GM18499 (cell line): ENCODE measurements at regions not wholly inside any gene's neighbourhood (a gene's known extent, or its start where the extent isn't known, plus 50 kb on each side); places are given as distances from the start of the nearest gene placed in this dataset.

Experiments
- ATAC-seq: cut with Tn5 transposase; IDR thresholded peaks from one replicate; pipeline ENCODE4 v1.9.1; 2021; ENCODE audit warnings: moderate number of reproducible peaks; ENCODE audit not compliant: insufficient read depth, unreplicated experiment

DNA sequence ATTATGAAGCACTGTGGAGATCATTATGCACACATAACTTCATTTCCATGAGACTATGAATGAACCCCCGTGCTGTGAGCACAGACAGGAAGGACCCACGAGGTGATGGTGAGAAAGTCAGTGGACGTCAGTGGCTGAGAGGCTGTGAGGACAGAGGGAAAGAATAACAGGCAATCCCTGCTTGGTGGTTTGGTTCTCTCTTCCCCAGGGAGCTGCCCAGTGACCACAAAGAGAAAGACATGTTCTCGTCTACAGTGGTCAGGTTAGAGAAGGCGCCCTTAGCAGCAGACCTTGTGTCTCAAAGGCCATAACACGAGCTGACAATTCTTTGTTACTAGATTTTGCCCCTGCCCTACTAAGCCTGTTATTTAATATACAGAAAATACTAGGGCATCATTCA, 609.2 kb downstream of the TOX3 start:
- no peak for ATAC-seq

DNA sequence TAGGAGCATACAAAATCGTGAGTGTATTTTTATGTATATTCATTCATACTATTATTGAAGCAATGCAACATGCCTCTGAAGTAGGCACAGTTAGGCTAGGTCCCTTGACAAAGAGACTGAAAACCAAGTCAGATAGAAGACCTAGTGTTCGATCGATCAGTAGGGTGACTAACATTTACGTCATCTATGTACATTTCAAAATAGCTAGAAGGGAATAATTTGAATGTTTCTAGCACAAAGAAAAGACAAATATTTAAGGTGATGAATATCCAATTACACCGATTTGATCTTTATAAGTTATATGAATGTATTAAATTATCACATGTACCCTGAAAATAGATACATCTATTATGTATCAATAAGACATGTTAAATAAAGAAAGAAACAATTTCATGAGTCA, 610.1 kb downstream of the TOX3 start:
- ATAC-seq: no peak

DNA sequence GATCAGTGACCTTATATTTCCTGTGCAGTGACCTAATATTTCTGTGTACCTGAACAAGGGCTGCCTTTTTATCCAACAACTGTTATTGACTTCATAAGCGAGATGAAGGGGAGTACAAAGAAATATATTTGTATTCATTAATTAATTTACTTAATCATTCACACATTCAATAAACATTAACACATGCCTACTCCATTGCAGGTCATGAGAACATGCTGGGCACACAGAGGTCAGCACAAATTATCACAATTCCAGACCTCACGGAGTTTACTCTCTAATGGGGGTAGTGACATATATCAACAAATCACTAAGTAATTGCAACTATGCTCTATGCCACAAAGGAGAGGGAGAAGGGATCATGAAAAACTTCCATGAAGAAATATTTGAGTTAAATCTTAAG, 614.6 kb downstream of the TOX3 start:
- no peak for ATAC-seq

DNA sequence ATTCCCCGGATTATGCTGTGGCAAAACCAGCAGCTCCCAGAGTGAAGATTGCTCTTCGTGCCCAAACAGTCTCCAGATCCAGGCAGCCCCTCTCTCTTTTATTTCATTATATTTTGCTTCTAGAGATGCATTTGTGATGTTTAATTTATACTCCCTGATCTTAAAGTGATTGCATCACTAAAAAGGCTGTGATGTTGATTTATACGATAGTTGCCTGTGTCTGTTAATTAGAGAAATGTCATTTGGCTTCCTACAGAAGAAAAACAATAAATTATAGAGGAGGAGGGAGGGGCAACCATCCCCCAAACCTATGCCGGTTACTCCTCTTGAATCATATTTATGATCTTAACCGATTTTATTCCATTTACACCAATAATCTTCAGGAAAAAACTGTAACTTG, 615.3 kb downstream of the TOX3 start:
- ATAC-seq: no peak

GRCh38 chr16:51924744-51925143, 622.2 kb downstream of the TOX3 start:
- no peak for ATAC-seq

- no peak for ATAC-seq
Observed at GRCh38 chr16:51922476-51922875, 624.5 kb downstream of the TOX3 start.

- no peak for ATAC-seq
Observed at GRCh38 chr16:51919736-51920135, 627.2 kb downstream of the TOX3 start.

- no peak for ATAC-seq
Observed at GRCh38 chr16:51916814-51917213, 630.1 kb downstream of the TOX3 start.

- no peak for ATAC-seq
Observed at GRCh38 chr16:51916231-51916630, 630.7 kb downstream of the TOX3 start.

- ATAC-seq: no peak
Observed at GRCh38 chr16:51907680-51908079, 639.3 kb downstream of the TOX3 start.

DNA sequence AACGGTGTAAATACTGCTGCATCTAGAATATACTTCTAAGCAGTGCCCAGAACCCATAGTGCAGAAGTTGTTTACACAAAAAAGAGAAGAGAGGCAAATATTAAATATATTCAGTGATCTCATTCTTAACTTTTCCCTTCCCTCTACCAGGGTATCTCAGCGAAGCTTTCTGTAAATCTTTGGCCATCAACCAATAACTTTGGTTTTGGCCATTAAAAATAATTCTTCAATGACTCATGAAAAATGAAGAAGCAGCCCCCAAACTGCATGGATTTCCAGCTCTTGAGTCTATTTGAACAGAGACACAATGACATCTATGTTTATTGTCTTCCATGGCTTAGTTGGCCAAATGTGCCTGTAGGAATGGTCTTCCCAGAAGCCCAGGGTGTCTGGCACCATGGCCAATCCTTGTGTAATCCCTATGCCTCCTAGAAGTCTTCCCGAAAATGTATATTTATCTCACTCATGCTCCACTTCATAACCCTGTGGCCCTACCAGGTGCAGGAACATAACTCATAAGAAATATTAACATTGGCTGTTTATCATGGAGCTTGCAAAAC, 646.6 kb downstream of the TOX3 start:
- ATAC-seq: no peak

DNA sequence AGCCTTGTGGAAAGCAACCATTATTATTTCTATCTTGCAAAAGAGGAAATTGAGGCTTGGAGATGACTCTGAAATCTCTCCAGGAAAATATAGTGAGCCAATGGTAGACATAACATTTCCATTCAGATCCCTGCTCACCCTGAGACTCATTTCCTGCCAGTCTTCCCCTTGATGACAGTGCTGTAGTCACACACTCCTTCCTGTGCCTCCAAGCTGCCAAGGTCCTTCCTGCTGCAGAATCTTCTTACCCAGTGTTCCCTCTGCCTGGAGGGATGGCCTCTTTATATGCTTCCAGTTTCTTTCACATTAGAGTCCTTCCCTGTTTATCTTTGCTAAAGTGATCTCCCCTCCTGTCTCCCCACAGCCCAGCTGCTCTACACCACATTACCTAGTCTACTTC, 648.1 kb downstream of the TOX3 start:
- no peak for ATAC-seq

- no peak for ATAC-seq
Observed at GRCh38 chr16:51896013-51896412, 650.9 kb downstream of the TOX3 start.

DNA sequence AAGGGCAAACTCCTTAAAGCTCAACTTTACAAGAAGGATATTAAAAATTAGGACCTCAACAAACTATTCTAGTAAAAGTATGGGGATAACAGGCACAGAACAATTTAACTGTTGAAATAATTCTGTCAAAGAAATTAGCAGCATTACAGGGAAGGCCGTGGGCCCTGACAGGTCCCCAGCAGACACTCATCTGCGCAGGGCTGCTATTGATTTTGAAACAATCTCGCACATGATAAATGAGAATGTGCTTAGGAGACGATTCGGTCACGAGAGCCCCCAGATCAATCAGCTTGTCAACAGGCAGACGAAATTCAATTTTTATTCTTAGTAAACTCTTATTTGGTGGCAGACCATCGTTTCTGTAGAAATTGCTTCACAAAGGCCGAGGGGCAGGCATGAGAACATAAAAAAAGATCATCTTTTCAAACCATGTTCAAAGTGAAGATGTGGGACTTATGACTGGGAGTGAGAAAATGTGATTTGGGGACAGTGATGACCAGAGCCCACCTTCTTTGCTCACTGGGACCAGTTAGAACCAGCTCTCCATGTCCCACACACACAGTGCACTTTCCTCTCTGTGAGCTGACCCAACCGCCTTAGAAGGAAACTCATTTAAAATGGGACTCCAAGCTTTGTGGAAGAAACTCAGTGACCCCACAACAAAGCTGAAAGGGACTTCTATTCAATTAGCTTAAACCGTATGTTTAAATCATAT, 654.5 kb downstream of the TOX3 start:
- no peak for ATAC-seq

- no peak for ATAC-seq
Observed at GRCh38 chr16:51888534-51888933, 658.4 kb downstream of the TOX3 start.

DNA sequence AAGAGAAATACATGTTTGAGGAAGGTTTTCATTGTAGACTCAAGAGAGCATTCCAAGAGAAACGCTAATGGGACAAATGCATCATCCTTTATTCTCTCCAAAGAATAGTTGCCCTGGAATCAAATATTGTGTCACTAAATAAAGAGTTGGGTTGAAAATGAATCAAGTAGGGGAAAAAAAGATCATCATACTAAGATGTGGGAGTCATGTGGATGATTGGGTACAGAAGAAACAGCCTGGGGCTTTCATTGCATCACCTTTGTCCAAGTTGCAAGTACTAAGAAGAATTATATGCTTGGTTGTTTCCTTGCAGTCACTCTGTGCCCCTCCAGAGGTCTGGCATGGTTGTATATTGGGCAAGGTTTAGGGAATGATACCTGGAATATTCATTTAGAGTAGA, 658.9 kb downstream of the TOX3 start:
- no peak for ATAC-seq

DNA sequence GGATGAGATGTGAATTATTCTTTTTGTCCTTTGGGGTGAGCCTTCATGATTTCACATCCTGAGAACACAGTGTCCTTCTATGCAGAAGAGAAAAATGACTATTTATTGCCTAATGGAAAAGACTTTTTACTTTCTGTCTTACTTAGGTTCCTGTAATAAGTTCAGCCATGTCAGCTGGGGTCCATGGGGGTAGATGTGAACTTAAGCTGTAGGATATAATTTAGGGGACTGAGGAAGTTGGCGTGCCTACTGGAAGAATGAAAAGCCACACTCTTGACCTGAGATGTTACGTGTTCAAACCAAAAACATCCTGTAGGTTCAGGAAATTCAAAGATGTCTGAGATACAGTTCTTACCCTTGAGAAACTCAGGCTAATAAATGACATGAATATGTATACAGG, 660.5 kb downstream of the TOX3 start:
- ATAC-seq: no peak

DNA sequence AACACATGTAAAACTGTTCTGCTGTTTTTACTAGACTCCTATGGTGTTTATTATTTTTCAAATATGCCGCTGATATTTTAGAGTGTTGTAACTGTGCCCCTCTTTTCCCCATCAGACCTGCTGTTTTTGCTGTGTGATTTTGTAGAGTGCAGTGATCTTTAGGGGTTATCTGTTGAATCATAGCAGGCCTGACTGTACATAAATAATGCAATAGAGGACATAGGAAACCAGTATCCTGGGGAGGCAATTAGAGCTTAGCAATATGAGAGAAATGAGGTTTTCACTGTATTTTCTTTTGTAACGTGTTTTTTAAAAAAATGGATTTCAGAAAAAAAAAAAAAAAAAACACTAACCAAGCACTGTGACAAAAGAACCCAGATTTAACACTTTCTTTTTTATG, 662.2 kb downstream of the TOX3 start:
- no peak for ATAC-seq

DNA sequence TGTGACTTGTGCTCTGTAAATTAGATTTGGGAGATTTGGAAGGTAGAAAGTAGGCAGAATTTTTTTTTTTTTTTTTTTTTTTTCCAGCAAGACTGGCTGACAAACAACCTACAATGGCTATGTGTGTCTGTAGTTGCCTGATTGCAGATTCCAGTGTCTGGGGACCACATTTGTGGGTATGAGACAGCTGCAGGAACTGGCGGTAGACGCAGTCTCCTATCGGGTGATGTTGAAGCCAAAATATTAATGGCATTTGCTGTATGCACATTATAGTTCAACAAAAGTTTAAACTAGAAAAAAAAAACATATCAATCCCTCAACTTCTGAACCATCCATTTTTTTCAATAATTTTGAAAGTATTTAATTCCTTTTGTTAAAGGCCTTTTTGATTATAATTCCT, 665.2 kb downstream of the TOX3 start:
- no peak for ATAC-seq

- ATAC-seq: no peak
Observed at GRCh38 chr16:51880776-51881175, 666.2 kb downstream of the TOX3 start.

DNA sequence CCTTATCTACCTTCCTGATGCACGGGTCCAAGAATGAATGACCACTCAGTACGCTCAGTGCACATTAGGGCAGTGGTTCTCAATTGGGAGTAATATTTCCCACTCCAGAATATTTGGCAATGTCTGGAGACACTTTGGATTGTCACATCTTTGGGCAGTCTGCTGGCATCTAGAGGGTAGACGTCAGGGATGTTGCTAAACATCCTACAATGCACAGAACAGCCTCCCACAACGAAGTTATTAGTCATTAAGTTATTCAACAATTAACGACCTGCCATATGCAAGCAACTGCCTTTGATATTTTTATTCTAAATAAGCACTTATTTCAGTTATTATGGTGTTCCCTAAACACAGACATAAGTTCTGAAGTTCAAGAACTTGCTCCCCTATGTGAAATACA, 669.3 kb downstream of the TOX3 start:
- ATAC-seq: no peak

DNA sequence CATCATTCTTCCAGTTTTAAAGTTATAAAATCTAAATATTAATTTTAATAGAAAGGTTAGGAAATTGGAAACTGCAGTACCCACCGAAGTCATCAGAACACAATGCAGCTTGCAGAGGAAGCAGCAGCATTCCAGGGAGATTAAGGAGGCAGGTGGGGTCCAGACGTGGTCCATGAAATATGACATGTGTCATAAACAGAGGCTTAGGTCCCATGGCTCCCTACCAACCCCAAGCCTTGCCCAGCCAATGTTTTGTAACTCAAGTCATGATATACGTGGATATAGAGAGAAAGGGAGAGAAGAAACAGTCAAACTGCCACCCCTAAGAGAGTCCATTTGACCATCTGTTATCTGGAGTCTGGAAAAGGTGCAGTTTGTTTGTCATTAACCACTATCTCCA, 670.0 kb downstream of the TOX3 start:
- no peak for ATAC-seq

GRCh38 chr16:51876601-51876875, 670.4 kb downstream of the TOX3 start:
- no peak for ATAC-seq
